ENCODE measurements at regions not wholly inside any gene's neighbourhood (a gene's known extent, or its start where the extent isn't known, plus 50 kb on each side); places are given as distances from the start of the nearest gene placed in this dataset.

DNA sequence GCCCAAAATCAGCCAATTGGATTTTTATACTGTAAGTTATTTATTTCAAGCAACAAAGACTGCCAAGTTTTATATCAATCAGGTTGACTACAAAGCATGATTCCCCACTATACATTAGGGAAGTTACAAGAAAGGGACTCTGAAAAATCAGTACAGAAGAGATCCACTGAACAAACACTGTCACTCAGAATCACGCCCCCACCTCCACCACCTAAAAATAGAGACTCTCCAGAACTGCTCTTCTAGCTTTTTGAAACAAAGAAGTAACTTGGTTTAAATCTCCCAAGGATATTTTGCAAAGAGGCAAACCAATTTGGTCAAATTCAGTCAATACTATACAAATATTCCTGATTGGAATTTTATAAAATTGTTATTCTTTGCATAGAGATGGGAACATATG lies 438.0 kb downstream of the HTR1A start:
- TF ChIP-seq, protein P1, sequence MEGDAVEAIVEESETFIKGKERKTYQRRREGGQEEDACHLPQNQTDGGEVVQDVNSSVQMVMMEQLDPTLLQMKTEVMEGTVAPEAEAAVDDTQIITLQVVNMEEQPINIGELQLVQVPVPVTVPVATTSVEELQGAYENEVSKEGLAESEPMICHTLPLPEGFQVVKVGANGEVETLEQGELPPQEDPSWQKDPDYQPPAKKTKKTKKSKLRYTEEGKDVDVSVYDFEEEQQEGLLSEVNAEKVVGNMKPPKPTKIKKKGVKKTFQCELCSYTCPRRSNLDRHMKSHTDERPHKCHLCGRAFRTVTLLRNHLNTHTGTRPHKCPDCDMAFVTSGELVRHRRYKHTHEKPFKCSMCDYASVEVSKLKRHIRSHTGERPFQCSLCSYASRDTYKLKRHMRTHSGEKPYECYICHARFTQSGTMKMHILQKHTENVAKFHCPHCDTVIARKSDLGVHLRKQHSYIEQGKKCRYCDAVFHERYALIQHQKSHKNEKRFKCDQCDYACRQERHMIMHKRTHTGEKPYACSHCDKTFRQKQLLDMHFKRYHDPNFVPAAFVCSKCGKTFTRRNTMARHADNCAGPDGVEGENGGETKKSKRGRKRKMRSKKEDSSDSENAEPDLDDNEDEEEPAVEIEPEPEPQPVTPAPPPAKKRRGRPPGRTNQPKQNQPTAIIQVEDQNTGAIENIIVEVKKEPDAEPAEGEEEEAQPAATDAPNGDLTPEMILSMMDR (IDR thresholded peaks at IDR 0.05), result no peak
- no peak for TF ChIP-seq EZH2phosphoT487 (IDR thresholded peaks at IDR 0.05)
- TF ChIP-seq EZH2 (IDR thresholded peaks at IDR 0.05), result no peak
